Progenitor cell of endocrine pancreas (in vitro differentiated cells): ENCODE measurements at regions not wholly inside any gene's neighbourhood (a gene's known extent, or its start where the extent isn't known, plus 50 kb on each side); places are given as distances from the start of the nearest gene placed in this dataset.

ENCODE experiments used
- DNase-seq: peaks from one replicate; pipeline ENCODE4 v3.0.0; 2021; ENCODE audit warnings: low spot score; ENCODE audit not compliant: unreplicated experiment
- H3K27ac Mint-ChIP-seq: 2 replicates; pipeline ENCODE4 v1.8.0; 2021; ENCODE audit warnings: mild to moderate bottlenecking, moderate library complexity, mixed read lengths
- H3K27me3 Mint-ChIP-seq: 2 replicates; pipeline ENCODE4 v1.8.0; 2021; ENCODE audit warnings: mixed read lengths
- H3K36me3 Mint-ChIP-seq: 2 replicates; pipeline ENCODE4 v1.8.0; 2022; ENCODE audit warnings: mixed read lengths; ENCODE audit not compliant: insufficient read depth
- H3K4me1 Mint-ChIP-seq: 2 replicates; pipeline ENCODE4 v1.8.0; 2021; ENCODE audit warnings: low read depth, mixed read lengths
- H3K4me3 Mint-ChIP-seq: 2 replicates; pipeline ENCODE4 v1.8.0; 2021; ENCODE audit warnings: low read depth, mild to moderate bottlenecking, moderate library complexity, mixed read lengths
- H3K9me3 Mint-ChIP-seq: 2 replicates; pipeline ENCODE4 v1.8.0; 2021; ENCODE audit warnings: low read depth, mixed read lengths
- CTCF ChIP-seq: fragments of 200-600 bp; sonication (generic); IDR thresholded peaks from one replicate; pipeline ENCODE4 v1.5.0; 2021; ENCODE audit warnings: antibody characterized with exemption, mild to moderate bottlenecking; ENCODE audit not compliant: unreplicated experiment

DNA sequence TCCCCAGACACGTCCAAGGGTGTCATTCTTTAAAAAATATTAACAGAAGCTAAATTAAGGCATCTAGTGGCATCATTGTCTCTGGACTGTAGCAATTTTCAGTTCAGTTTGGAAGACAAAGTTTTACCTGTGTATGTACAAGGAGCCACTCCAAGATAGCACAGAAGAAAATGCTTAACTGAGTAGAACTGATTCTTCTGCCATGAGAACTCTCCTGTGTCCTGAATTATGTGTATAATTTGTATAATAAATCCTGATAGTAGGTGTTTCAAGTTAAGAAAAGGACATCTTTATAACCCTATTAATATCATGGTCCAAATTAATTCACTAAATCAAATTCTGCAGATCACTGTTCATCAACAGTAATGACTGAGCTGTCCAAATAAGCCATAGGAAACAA, 1104.0 kb downstream of the XPNPEP1 start:
- no peaks in the 10 kb centered on the region for H3K9me3 Mint-ChIP-seq
- no peaks in the 10 kb centered on the region for H3K4me1 Mint-ChIP-seq
- no peak overlapping the region for H3K4me3 Mint-ChIP-seq
- H3K27ac Mint-ChIP-seq: no peak overlapping the region
- no peaks in the 10 kb centered on the region for H3K27me3 Mint-ChIP-seq
- no peak for TF ChIP-seq CTCF
- no peaks in the 10 kb centered on the region for H3K36me3 Mint-ChIP-seq
- no peak for DNase-seq

GRCh38 chr10:108817584-108817983, 1105.7 kb downstream of the XPNPEP1 start:
- H3K9me3 Mint-ChIP-seq: no peaks in the 10 kb centered on the region
- H3K4me3 Mint-ChIP-seq: no peak overlapping the region
- DNase-seq: no peak
- no peak overlapping the region for H3K27ac Mint-ChIP-seq
- no peaks in the 10 kb centered on the region for H3K27me3 Mint-ChIP-seq
- TF ChIP-seq CTCF: no peak
- H3K36me3 Mint-ChIP-seq: no peaks in the 10 kb centered on the region
- no peaks in the 10 kb centered on the region for H3K4me1 Mint-ChIP-seq

GRCh38 chr10:108817135-108817534, 1106.2 kb downstream of the XPNPEP1 start:
- H3K4me3 Mint-ChIP-seq: no peak overlapping the region

DNA sequence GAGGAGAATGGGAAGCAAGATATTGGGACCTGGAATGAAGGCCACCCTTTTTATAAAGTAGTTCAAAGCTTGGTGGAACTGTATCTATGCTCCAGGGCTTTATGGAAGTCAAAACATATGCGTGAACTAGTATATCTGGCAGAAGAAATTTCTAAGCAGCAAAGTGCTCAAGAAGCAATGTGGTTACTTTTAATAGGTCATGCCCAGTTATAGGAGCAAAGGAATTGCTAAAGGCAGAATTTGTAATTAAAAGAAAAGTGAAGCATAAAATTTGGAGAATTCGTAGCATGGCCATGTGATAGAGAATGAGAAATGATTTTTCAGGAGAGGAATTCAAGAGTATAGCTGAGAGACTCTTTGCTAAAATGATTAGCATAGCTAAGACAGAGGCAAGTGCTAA, 1110.4 kb downstream of the XPNPEP1 start:
- H3K4me1 Mint-ChIP-seq: no peaks in the 10 kb centered on the region
- H3K4me3 Mint-ChIP-seq: no peak overlapping the region
- no peaks in the 10 kb centered on the region for H3K36me3 Mint-ChIP-seq
- TF ChIP-seq CTCF: no peak
- no peak overlapping the region for H3K27ac Mint-ChIP-seq
- DNase-seq: no peak
- H3K27me3 Mint-ChIP-seq: peaks cover 3% of the 10 kb centered on the region
- no peaks in the 10 kb centered on the region for H3K9me3 Mint-ChIP-seq

More at GRCh38 chr10:108817135-108817534, 1106.2 kb downstream of the XPNPEP1 start:
- no peak for TF ChIP-seq CTCF
- H3K36me3 Mint-ChIP-seq: no peaks in the 10 kb centered on the region
- H3K9me3 Mint-ChIP-seq: no peaks in the 10 kb centered on the region
- peaks cover 2% of the 10 kb centered on the region for H3K27me3 Mint-ChIP-seq
- H3K4me1 Mint-ChIP-seq: no peaks in the 10 kb centered on the region
- DNase-seq: no peak
- no peak overlapping the region for H3K27ac Mint-ChIP-seq

DNA sequence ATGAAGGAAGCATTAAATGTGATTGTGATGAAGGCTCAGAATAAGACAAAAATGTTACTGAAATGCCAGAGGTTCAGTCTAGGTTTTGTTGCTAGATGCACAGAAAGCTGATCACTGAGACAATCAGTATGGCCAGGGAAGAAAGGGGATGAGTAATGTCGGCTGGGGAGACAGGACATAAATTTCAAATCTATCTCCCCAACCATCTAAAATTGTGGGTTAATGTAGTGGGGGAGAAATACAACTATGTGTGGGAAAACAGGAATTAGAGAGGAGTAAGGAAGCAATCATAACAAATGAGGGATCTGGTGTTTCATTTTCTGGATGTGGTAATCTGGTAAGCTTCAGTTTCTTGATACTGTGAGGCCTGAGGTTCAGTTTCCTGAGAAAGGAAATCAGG, 1111.0 kb downstream of the XPNPEP1 start:
- Mint-ChIP-seq H3K27me3 (peaks cover 3% of the 10 kb centered on the region), H3K9me3 (no peaks in the 10 kb centered on the region), H3K36me3 (no peaks in the 10 kb centered on the region), H3K27ac (no peak overlapping the region), H3K4me1 (no peaks in the 10 kb centered on the region), H3K4me3 (no peak overlapping the region)
- no peak for DNase-seq
- TF ChIP-seq CTCF: no peak
